Ecto neural progenitor cell (in vitro differentiated cells): ENCODE measurements at regions not wholly inside any gene's neighbourhood (a gene's known extent, or its start where the extent isn't known, plus 50 kb on each side); places are given as distances from the start of the nearest gene placed in this dataset.
"Not testable (repeated sequence)": the region's sequence is repeated elsewhere in the genome, so short reads cannot be mapped to it uniquely, and the experiment has no call there.

Source experiments
- DNase-seq: peaks from one replicate; pipeline ENCODE4 v3.0.0-alpha.2; 2018; ENCODE audit warnings: low spot score

DNA sequence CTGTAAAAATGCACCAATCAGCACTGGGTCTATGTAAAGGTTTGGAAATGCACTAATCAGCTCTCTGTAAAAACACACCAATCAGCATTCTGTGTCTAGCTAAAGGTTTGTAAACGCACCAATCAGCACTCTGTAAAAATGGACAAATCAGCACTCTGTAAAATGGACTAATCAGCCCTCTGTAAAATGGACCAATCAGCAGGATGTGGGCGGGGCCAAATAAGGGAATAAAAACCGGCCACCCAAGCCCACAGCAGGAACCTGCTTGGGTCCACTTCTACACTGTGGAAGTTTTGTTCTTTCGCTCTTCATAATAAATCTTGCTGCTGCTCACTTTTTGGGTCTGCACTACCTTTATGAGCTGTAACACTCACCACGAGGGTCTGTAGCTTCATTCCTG lies 101.0 kb downstream of the SMC2 start:
- DNase-seq: not testable (repeated sequence)

DNA sequence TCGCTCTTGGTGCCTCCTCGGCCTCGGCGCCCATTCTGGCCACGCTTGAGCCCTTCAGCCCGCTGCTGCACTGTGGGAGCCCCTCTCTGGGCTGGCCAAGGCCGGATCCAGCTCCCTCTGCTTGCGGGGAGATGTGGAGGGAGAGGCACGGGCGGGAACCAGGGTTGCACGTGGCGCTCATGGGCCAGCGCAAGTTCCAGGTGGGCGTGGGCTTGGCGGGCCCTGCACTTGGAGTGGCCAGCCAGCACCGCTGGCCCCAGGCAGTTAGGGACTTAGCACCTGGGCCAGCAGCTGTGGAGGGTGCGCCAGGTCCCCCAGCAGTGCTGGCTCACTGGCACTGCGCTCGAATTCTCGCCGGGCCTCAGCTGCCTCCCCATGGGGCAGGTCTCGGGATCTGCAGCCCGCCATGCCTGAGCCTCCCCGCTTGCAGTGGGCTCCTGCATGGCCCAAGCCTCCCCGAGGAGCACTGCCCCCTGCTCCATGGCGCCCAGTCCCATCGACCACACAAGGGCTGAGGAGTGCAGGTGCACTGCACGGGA lies 106.4 kb downstream of the SMC2 start:
- DNase-seq: no peak

DNA sequence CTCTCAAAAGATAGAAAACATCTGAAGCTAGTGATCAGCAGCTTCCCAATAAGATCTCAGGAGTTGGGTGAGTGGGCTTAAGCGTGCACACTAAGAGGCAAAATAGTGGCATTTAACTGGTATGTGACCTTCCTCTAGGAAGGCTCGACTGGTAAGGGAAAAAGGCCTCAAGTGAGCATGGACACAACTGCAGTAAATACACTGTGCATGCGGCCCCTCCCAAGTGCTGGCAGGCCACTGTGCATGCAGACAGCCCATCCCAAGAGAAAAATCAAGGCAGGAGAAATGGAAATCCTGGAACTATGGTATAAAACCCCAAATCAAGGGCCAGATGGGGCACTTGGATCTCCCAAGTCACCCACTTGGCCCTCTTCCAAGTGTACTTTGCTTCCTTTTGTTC lies 112.7 kb downstream of the SMC2 start:
- no peak for DNase-seq

DNA sequence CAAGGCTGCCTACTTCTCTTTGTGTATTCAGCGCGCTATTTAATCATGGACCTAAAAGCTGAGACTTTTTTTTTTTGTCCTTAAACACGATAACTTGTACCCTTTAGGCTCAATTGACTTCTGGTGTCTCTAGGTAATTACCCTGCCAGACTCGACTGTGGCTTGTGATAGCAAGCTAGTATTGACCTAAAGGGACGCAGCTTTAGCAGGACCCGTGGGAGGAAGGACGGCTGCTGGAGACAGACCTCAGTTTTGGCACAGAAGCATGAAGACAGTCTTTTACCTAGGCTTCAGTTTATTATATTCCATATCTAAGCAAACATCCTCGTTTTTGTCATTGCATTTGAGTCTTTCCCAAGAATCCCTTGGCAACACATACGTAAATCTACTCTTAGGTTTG lies 115.3 kb downstream of the SMC2 start:
- DNase-seq: no peak

DNA sequence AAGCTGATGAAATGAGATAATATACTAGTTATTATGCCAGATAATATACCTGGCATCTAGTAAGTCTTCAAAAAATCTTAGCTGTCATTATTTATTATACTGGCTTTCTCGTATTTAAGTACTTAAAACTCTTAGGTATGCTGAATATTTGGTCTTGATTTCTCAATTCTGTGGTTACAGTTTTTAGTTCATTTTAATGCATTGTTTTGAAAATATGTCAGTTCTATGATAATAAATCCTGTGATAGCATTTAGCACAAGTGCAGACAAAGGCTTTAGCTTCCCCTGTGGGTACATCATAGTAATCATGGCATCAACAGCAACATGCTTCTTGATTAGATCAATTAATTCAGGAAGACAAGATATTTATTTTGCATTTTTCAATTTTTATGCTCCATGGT lies 133.0 kb downstream of the SMC2 start:
- DNase-seq: no peak

DNA sequence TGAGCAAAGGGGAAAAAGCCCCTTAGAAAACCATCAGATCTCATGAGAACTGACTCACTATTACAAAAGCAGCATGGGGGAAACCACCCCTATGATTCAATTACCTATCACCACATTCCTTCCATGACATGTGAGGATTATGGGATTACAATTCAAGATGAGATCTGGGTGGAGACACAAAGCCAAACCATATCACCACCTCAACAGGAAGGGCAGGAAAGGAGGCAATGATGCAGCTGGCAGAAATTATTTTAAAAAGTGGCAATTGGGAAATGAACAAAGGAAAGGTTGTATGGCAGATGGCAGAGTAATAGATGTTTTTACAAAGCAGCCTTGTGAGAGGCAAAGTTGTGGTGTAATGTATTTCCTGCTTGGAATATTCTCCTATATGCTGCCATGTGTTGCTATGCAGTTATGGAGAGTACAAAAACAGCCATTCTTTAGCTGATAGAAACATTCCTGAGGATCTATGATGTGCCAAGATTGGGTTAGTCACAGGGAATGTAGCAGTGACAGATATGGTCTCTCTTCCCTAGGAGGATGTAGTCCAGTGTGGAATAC lies 138.8 kb downstream of the SMC2 start:
- no peak for DNase-seq

DNA sequence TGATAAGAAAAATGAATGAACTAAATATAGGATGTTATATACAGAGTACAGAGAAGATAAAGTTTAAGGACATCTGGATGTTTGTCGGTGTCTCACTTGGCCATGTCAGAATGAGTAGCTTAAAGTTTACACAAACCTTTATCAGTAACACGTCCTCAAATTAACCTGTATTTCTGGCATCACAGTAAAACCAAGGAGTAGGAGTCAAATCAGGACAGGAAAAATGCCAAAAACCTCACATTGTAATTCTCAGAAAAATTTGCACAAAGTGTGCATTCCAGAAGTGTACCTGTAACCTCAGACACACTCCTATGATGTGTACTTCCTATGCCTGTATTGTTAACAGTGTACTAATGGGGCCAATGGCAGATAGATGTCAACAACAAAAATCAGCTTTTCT lies 139.3 kb downstream of the SMC2 start:
- no peak for DNase-seq

DNA sequence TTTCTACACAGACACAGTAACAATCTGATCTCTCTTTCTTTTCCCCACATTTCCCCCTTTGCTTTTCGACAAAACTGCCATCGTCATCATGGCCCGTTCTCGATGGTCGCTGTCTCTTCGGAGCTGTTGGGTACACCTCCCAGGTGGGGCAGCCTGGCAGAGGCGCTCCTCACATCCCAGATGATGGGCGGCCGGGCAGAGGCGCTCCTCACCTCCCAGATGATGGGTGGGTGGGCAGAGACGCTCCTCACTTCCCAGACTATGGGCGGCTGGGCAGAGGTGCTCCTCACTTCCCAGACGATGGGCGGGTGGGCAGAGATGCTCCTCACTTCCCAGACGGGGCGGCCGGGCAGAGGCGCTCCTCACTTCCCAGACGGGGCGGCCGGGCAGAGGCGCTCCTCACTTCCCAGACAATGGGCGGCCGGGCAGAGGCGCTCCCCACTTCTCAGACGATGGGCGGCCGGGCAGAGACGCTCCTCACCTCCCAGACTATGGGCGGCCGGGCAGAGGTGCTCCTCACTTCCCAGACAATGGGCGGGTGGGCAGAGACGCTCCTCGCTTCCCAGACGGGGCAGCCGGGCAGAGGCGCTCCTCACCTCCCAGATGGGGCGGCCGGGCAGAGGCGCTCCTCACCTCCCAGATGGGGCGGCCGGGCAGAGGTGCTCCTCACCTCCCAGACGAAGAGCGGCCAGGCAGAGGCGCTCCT lies 140.7 kb downstream of the SMC2 start:
- not testable (repeated sequence) for DNase-seq

DNA sequence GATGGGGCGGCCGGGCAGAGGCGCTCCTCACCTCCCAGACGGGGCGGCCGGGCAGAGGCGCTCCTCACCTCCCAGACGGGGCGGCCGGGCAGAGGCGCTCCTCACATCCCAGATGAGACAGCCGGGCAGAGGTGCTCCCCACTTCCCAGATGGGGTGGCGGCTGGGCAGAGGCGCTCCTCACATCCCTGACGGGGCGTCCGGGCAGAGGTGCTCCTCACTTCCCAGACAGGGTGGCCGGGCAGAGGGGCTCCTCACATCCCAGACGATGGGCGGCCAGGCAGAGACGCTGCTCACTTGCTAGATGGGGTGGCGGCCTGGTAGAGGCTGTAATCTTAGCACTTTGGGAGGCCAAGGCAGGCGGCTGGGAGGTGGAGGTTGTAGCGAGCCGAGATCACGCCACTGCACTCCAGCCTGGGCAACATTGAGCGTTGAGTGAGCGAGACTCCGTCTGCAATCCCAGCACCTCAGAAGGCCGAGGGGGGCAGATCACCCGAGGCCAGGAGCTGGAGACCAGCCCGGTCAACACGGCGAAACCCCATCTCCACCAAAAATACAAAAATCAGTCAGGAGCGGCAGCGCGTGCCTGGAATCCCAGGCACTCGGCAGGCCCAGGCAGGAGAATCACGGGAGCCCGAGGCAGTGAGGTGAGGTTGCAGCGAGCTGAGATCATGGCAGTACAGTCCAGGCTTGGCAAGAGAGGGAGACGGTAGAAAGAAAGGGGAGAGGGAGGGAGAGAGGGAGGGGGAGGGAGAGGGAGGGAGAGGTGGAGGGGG lies 141.4 kb downstream of the SMC2 start:
- DNase-seq: not testable (repeated sequence)

DNA sequence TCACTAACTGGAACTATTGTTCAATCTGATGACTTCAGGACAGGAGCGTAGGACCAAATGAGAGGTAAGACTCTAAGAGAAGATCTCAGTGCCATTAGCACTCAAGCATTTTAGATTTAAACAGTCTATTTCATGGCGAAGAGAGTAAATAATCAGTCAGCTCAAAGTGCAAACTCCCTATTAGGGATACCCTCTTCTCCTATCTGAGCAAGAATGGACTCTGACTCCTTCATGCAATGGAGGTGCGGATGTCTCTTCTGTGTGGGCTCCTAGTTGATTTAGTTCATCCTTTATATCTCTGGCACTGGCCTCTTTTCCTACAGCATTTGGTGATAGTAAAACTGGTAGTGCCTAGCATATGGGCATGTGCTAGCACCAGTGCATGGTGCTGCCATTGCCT lies 144.6 kb downstream of the SMC2 start:
- DNase-seq: no peak

DNA sequence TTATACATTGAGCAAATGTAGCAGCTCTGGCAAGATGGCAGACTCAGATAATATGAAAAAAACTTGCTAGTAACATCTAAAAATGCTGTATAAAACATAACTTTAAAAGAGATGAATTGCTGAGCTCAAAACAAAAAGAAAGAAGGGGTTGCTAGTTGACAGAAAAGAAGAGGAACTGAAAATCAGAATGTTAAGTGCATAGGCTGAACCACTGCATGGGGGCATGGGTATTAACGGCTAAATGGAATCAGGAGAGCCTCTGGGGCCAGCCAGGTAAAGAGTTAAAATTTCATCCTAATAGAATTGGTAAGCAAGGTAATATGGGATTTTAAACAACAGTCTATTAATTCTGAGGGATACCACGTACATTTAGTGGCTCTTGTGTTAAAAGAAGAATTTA lies 146.8 kb downstream of the SMC2 start:
- no peak for DNase-seq

DNA sequence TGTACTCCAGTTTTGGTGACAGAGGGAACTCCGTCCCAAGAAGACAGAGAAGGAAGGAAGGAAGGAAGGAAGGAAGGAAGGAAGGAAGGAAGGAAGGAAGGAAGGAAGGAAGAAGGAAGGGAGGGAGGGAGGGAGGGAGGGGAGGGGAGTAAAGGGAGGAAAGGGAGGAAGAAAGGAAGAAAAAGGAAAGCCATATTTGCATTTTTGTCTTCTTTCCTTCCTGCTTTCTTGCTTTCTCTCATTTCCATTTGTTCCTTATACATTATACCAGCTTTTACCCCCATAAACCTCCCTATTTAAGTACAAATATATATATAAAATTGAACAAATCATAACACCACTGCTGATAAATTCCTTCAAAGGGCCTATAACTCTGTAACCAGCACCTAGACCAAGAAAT lies 151.8 kb downstream of the SMC2 start:
- no peak for DNase-seq

DNA sequence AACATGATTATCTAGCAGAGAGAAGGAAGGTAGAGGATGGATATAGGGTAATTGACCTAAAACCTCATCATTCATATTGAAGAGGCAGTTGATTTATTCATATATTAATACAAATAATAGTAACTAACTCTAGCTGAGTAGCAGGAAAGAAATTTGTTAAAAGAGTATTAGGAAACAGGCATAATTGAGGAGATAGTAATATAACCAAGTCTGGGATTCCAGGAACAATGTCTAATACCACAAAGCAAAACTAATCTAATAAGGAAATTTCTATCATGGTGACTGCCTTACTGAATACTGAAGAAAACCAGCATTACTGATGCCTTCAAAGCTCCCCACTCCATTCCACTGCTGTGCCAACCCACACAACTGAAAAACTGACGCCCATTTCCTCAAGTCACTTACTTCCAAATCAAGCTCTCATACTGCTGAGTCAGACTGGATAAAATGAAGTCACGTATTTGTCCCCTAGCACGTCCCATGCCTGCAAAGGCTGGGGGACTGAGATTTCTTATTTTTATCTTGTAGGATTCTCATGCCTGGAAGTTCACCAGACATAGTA lies 153.9 kb downstream of the SMC2 start:
- no peak for DNase-seq

DNA sequence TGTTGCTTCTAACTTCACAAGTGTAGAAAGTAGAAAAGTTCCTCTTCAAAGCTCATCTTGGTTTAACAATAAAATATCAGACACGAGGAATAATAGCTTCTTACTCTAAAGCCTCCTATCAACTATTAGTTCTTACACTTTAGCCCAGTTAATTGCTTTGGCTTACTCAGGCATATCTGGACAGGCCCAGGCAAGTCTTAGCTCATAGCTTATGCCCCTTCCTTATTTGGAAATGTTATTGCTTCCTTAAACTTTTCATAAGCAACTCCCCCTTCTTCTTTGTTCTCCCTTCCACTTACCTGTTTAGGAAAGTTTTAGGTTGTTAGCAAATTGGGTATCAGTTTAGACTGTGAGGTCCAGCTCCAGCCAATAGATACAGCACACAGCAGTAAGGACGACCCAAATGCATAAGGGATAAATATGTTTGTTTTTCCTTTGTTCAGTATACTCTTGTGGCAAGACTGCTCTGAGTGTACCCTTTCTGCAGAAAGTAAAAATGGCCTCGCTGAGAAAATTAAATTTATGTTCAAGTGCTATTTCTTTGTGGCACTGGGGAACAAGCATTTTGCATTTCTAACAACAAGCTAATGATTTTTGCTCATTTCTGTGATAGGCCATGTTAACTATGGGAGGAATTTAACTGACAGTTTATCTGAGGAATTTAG lies 162.1 kb downstream of the SMC2 start:
- DNase-seq: no peak

DNA sequence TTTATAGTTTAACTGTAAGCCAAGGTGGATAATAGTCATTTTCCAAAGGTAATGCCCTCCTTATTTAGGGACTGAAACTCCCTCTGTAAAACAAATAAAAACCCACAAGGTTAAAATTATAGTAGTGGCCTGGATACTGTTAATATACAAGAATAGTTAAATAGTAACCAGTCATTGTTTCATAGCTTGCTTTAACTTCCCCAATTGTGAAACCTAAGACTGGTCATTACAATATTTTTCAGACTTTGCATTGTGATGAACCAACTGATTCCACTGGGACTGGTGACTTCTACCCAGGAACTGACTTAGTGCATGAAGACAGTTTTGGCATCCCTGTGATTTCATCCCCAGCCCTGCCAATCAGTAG lies 162.6 kb downstream of the SMC2 start:
- no peak for DNase-seq

DNA sequence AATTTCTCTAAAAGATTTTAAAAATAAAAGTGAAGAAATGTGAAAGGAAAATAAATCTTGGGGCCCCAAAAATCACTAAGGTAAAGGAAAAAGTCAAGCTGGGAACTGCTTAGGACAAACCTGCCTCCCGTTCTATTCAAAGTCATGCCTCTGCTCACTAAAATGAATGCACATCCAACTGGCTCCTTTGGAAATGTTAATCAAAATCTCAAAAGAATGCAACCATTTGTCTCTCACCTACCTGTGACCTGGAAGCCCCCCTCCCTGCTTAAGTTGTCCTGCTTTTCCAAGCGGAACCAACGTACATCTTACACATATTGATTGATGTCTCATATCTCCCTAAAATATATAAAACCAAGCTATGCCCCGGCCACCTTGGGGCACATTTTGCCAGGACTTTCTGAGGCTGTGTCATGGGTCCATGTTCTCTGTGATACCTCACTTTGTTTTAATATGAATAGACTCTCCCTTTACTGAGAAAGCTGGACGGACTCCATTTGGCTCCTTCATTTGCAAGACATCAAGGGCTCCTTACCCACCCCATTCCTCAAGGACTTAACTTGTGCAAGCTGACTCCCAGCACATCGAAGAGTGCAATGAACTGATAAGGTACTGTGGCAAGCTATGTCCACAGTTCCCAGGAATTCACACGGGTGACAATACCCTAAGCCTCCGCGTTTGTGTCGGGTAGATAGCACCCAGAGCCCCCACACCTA lies 164.3 kb downstream of the SMC2 start:
- no peak for DNase-seq

DNA sequence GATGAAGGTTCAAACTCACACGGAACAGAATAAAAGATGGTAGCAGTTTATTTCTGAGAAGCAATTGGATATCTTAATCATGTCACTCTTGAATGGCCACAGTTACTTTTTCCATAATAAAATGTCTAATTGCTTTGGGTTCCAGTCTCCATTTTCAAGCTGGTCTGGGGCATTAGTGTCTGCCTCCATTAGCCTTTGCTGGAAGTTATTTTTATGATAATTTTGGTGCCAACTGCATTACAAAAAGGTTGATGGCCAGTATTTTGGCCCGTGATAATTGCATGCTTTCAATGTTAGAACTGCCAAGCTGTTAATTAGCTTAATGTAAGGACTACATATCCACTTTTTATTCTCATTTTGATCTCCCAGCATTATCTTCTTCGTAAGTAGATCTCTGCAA lies 165.9 kb downstream of the SMC2 start:
- DNase-seq: no peak

DNA sequence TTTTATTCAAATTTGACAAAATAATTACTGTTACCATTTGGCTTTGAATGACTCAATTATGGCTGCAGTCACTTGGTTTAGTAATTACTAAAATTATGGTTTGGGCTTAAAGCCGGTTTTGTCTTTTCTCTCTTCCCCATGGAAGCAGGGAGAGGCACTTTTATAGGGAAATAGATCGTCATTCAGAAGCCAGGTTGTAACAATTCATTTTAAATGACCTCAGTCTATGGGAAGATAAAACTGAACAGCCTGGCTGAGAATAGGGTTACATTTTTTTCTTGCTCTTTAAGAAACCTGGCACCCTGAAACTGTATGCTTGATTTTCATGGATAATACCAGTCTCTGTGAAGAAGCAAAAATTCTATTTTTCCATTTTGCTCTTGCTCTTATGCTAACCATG lies 169.8 kb downstream of the SMC2 start:
- no peak for DNase-seq

DNA sequence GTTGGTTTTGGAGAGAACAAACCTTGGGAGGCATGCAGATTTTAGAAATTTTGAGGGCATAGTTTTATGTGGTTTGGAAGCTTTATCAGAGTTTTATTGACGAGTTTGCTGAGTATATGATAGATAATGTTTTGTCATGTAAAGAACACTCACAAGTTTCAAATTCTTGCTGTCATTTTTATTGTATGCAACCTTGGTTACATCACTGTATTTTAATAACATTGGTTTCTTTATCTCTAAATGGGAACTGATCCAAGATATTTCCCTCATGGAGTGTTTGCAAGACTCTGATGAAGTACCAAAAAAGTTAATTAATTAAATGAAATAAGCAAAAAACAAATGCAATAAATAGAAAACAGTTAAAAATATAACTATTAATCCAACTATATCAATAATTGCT lies 170.3 kb downstream of the SMC2 start:
- DNase-seq: no peak

DNA sequence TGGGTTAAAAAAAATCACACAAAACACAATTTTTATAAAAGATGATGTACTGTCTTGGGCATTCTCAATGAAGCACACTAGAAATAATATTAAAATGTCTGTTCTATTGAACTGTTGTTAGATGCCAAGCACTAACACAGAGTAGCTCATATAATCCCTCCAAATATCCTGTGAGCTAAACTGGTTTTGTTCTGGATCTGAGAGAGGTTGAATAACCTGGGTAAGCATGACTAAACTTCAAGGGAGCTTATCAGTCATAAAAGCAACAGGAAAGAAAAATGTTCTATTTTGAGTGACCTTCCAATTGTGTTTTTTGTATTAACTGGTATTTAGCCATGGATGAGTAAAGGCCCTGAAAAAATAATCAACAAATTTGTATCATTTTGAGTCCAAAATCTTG lies 175.3 kb downstream of the SMC2 start:
- no peak for DNase-seq

DNA sequence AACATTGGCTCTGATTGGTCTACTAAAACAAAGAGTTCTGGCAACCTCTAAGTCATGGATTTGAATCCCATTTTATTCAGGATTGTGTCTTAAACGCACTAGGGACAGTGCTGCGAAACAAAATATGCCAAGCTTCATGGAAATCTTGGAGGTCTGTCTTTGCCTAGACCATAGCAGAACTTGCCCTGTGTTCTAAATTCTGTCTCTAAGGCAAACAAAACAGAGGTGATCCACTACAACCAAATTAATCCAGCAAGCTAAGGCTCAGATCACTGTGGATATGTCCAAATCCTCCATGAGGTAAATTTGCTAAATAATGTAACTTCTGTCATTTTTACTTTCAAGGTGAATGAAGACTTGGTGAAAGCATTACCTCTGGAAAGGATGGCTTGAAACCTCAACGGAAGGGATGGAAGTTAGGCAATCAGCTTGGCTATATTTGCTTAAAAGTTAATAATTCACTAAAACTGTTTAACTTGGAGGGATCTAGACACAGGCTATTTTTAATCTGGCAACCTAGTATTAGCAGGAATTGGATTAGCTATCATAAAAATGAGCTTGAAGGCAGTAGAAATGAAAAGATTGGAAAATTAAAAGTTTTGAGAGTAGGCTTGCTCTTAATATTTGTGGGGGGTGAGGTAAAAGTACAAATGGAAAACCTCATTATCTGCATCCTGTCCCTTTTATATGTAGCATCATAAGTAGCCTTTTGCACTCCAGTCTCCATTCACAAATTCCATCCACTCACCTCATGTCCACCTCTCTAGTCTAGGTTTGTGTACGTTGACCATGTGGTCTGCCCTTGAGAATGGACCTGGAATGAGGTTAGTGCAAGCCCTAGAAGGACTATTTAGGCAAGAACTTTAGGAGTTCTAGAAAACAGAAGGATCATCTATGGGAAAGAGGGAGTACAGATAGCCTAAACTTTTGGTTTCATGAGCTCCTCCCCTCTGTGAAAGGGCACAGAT lies 176.2 kb downstream of the SMC2 start:
- no peak for DNase-seq
